ENCODE measurements at regions not wholly inside any gene's neighbourhood (a gene's known extent, or its start where the extent isn't known, plus 50 kb on each side); places are given as distances from the start of the nearest gene placed in this dataset.

GRCh38 chr2:122417114-122417513 lies 661.7 kb downstream of the TSN start:
- no peak for DNase-seq

- DNase-seq, result no peak
These were observed 666.3 kb downstream of the TSN start for GRCh38 chr2:122421775-122422174.

- DNase-seq, result no peak
These were observed 667.0 kb downstream of the TSN start for GRCh38 chr2:122422384-122422991.

DNA sequence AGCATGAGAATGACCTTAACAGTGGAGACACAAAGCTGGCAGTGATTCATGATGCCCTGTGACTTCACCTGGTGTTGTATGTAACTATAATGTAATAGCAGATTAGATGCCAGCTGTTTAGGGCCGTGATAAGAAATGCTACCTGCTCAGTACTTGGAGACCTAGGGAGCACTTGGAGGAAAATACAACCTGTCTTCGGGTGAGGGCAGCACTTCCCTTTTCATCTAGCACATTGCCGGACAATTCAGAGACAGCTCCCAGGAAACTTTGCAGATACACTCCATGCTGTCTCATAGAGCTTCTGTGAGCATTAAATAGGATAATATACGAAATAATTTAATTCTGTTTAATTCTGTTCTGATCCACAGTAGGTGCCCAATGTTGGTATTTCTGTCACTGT lies 668.5 kb downstream of the TSN start:
- no peak for DNase-seq

GRCh38 chr2:122433123-122433754 lies 677.8 kb downstream of the TSN start:
- peak; percentile 4 for DNase-seq

DNA sequence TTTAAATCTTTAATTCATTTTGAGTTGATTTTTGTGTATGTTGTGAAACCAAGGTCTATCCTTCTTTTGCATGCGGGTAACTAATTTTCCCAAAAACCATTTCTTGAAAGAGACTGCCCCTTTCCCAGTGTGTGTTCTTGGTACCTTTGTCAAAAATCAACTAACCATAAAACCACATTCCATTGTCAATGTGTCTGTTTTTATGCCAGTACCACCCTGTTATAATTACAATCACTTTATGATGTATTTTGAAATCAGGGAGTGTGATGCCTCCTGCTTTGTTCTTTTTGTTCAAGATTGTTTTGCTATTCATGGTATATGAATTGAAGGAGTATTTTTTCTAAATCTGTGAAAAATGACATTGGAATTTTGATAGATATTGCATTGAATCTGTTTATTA lies 689.6 kb downstream of the TSN start:
- no peak for DNase-seq

DNA sequence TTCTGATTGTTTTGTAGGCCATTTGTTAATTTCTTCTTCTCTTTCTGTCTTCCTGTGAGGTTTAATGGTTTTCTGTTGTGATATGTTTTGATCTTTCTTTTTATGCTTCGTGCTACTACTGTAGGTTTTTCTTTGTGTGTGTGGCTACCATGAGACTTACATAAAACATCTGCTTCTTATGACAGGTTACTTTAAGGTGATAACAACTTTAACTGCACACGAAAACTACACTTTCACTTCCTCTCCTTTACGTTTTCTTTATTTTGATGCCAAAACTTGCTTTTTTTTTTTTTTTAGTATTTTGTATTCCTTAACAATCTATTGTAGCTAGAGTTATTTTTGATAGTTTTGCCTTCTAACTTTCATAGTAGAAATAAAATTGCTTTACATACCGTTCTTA lies 691.3 kb downstream of the TSN start:
- DNase-seq, result no peak

- DNase-seq, result no peak
These were observed 691.8 kb downstream of the TSN start for GRCh38 chr2:122447237-122447636.

DNA sequence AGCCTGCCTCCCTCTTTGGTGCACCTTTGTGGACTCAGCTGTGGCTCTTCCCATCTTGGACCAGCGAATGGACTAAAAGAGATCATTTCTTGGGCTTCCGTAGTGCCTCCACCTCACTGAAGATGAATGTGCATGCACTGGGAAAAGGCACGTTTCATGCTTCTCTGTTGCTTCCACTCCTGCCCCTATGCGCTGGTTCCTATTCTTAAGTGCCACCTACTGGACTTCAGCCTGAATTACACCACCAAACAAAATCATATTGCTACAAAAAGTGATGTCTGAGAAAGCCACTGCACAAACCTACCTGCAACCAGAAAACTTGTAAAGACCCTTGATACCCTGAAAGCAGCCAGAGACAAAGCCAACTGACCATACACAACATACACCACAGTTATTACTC lies 695.6 kb downstream of the TSN start:
- no peak for DNase-seq

DNA sequence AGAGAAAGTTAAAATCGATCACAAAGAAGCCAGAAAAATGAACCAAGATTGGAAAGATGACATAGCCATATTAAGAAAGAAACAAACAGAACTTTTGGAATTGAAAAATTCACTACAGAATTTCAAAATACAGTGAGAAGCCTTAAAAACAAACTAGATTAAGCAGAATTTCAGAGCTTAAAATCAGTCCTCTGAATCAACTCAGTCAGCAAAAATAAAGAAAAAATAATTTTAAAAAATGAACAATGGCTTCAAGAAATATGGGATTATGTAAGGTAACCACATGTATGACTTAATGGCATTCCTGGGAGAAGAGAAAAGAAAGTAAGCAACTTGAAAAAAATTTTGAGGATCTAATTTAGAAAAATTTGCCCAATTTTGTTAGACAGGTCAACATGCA lies 696.2 kb downstream of the TSN start:
- DNase-seq, result no peak

DNA sequence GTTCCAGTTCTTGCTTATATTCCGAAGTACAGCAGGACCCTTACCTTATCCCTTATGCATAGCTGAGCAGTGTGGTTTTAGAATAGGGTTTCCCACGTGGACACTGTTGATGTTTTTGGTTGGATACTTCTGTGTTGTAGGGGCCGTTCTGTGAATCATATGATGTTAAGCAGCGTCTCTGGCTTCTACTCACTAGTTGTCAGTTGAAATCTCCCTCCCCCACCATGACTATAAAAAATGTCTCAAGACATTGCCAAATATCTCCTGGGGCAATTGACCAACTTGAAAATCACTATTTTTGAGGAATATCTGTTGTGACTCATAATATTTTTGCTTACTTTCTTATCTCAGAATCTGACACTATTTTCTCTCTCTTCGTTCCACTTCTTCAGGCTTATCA lies 713.7 kb downstream of the TSN start:
- DNase-seq, result no peak

DNA sequence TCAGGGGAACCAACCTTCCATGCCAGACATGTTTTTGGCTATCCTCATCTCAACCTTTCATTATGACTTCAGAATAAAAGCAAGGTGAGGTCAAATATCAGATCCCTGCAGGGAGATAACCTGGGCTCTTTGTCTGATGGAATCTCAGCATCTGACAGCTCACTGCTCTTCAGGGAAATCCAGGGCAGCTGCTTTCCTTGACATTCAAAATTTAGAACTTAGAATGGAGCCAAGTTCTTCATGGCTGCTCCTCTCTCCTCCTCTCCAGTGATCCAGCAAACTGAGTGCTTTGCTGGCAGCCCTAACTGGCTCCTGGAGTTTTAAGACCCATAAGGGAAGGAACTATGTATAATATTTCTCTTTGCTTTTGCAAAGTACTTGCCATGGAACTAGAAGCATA lies 716.3 kb downstream of the TSN start:
- DNase-seq, result no peak

- no peak for DNase-seq
These were observed 722.7 kb downstream of the TSN start for GRCh38 chr2:122478117-122478516.

GRCh38 chr2:122478771-122479170 lies 723.3 kb downstream of the TSN start:
- DNase-seq, result no peak

- DNase-seq, result no peak
These were observed 725.2 kb downstream of the TSN start for GRCh38 chr2:122480501-122481243.

- DNase-seq, result no peak
These were observed 725.8 kb downstream of the TSN start for GRCh38 chr2:122481244-122481622.

DNA sequence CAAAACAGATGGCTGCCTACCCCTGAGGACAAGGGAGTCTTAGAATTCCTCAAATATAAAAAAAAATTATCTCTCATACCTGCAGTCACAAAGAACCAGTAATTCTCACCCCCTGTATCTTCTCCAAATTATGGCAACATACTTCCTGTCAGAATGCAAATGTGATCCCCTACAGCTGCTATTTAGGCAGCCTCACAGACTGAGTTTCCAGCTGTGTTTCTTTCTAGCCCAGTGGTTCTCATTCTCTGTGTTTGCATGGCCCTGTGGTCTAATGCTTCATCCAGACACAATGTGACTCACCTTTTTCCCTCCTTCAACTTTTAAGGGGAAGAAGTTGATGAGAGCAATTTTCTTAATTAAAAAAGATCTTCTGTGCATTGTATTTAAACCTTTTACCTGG lies 726.3 kb downstream of the TSN start:
- DNase-seq, result no peak

DNA sequence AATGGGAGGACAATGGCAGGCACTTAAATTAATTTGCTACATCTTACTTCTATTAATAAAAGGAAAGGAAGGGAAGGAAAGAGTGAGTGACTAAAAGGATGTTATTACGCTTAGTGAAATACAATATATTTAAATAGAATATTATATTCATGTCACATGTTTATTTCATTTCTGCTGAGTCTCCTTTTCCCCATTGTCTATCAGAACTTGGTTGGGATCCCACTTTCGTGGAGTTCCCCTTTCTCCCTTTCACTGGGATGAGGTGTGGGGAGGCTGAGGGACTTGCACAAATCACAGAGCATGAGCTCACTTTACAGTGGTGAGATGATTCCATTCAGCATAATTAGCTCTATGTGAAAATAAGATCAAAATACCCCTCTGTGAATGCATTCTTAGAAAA lies 730.6 kb downstream of the TSN start:
- no peak for DNase-seq

DNA sequence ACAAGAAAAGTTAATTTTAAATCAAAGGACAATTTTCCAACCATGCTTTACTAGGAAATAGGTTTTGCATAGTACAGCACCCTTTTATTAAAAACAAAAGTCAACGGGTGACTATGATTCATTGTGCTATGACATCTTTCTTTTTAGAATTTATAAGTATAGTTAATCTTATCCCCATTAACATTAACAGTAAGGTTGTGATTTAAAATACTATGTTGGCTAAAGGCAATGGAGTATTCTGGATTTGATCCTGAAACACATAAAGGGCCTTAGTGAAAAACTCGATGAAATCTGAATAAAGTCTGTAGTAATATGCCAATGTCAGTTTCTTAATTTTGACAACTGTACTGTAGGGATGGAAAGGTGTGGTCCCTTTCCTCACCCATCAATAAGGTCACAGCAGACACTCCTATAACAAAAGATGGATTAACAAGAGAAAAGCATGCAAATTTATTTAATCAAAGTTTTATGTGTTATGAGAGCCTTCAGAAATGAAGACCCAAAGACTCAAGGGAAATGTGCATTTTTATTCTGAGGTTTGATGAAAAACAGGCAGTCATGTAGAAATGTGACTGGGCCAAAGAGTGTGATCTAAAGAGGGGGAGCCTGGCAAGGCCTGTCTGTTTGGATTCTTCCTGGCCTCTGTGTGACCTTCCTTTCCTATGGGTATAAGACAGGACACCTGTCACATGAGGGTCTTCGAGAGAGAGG lies 731.4 kb downstream of the TSN start:
- DNase-seq, result no peak

DNA sequence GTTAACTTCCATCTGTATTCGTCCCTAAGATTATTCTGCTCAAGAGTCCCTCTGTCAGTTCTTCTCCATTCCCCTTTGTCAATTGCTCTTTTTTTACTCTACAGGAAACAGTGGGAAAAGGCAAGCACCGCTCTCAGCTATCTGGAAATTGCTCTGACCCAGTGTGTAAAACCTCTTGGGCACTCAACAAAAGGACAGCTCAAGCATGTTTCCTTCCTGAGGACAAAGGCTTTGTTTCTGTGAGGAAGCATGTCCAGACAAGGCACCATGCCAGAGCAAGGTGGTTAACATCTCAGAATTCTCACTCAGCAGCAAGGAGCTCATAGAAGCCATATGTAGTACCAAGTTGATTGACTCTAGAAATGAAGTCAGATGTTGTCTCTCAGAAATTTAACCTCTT lies 735.6 kb downstream of the TSN start:
- no peak for DNase-seq

DNA sequence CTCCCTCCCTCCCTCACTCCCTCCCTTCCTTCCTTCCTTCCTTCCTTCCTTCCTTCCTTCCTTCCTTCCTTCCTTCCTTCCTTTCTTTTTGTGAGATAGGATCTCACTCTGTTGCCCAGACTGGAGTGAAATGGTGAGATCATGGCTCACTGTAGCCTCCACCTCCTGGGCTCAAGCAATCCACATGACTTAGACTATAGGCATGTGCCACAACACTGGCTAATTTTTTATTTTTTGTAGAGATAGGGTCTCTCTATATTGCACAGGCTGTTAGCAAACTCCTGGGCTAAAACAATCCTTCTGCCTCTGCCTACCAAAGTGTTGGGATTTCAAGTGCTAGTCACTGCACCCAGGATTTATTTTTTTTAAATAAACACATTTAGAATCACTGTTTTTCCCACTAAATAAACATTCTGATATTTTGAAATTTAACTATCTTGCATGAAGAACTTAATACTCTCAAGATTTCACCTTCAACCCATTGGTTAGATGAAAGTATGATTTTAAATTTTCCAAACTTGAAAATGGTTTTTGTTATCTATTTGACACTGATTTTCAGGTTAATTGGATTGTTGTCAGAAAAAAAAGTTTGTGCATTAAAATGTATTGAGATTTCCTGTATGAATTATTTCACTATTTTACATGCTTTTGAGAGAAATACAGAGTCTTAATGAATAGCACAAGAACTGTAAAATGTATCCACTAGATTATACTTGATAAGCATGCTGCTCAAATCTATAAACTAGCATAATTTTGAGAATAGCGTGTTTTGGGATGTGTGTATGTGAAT lies 745.1 kb downstream of the TSN start:
- no peak for DNase-seq

DNA sequence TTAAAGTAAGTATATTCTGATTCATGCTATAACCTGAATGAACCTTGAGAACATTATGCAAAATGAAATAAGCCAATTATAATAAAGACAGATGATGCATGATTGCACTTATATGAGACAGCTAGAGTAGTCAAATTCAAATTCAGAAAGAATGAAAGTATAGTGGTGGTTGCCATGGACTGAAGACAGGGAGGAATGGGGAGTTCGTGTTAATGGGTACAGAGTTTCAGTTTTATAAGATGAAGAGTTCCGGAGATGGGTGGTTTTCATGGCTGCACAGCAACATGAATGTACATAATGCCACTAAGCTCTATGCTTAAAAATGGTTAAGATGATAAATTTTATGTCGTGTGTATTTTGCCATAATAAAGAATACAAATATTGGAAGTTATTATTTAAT lies 751.2 kb downstream of the TSN start:
- no peak for DNase-seq

GRCh38 chr2:122507261-122507660 lies 751.8 kb downstream of the TSN start:
- no peak for DNase-seq

All from right kidney (tissue), 1 donor.